T-helper 2 cell treated with Interferon-gamma antibody and Interleukin-4, amounts not matched to agents 5 μg/mL and 100 μg/mL, for 36 hours (primary cell): ENCODE measurements at regions not wholly inside any gene's neighbourhood (a gene's known extent, or its start where the extent isn't known, plus 50 kb on each side); places are given as distances from the start of the nearest gene placed in this dataset.

Experiments
- DNase-seq: peaks from one replicate; pipeline ENCODE4 v3.0.0; 2021; ENCODE audit warnings: low spot score
- H3K27ac Mint-ChIP-seq: one replicate; pipeline ENCODE4 v1.8.0; 2021; ENCODE audit warnings: mild to moderate bottlenecking, mixed read lengths
- H3K27me3 Mint-ChIP-seq: one replicate; pipeline ENCODE4 v1.8.0; 2021; ENCODE audit warnings: low read depth, mixed read lengths
- H3K36me3 Mint-ChIP-seq: one replicate; pipeline ENCODE4 v1.8.0; 2021; ENCODE audit warnings: low read depth, mixed read lengths
- H3K4me1 Mint-ChIP-seq: one replicate; pipeline ENCODE4 v1.8.0; 2021; ENCODE audit warnings: low read depth, mixed read lengths
- H3K4me3 Mint-ChIP-seq: one replicate; pipeline ENCODE4 v1.8.0; 2022; ENCODE audit warnings: mild to moderate bottlenecking, moderate library complexity, mixed read lengths
- H3K9me3 Mint-ChIP-seq: one replicate; pipeline ENCODE4 v1.8.0; 2021; ENCODE audit warnings: mixed read lengths

- no peaks in the 10 kb centered on the region for H3K9me3 Mint-ChIP-seq
- peak overlapping the region; percentile 48 for H3K4me3 Mint-ChIP-seq
- DNase-seq, result peak; percentile 9
- no peaks in the 10 kb centered on the region for H3K36me3 Mint-ChIP-seq
- peaks cover 11% of the 10 kb centered on the region for H3K4me1 Mint-ChIP-seq
- peaks cover 18% of the 10 kb centered on the region for H3K27me3 Mint-ChIP-seq
- peak overlapping the region; percentile 37 for H3K27ac Mint-ChIP-seq
Observed at GRCh38 chr4:95599777-95600400, 51.1 kb upstream of the UNC5C start.
